Thyroid gland (tissue), 4 donors: ENCODE measurements at regions not wholly inside any gene's neighbourhood (a gene's known extent, or its start where the extent isn't known, plus 50 kb on each side); places are given as distances from the start of the nearest gene placed in this dataset.
"Not testable (repeated sequence)": the region's sequence is repeated elsewhere in the genome, so short reads cannot be mapped to it uniquely, and the experiment has no call there.

Experiments used
- DNase-seq, 2 donors: peaks; one replicate each; pipeline ENCODE4 v3.0.0-alpha.2; 2019
- H3K27ac ChIP-seq, 3 donors: fragments of 200-600 bp; sonication (generic); 1 replicate in 2 of 3; 2 replicates in 1 of 3; pipeline ENCODE4 v1.5.1; 2016 to 2019; ENCODE audit warnings: mild to moderate bottlenecking in 1 of 3, moderate library complexity in 1 of 3
- H3K27me3 ChIP-seq: fragments of 200-600 bp; sonication (generic); one replicate; pipeline ENCODE4 v1.5.1; 2019
- H3K36me3 ChIP-seq, 2 donors: fragments of 200-600 bp; sonication (generic); one replicate each; pipeline ENCODE4 v1.5.1; 2016 to 2019
- H3K4me1 ChIP-seq, 2 donors: fragments of 200-600 bp; sonication (generic); one replicate each; pipeline ENCODE4 v1.5.1; 2017 to 2019
- H3K4me3 ChIP-seq, 3 donors: fragments of 200-600 bp; sonication (generic); replicated peaks in 1 of 3; 1 replicate in 2 of 3; 2 replicates in 1 of 3; pipeline ENCODE4 v1.5.1; 2016; ENCODE audit warnings: mild to moderate bottlenecking in 1 of 3
- H3K9me3 ChIP-seq: fragments of 200-600 bp; sonication (generic); one replicate; pipeline ENCODE4 v1.5.1; 2017
- POLR2A ChIP-seq, 2 donors: fragments of 450-650 bp; IDR thresholded peaks; one replicate each; pipeline ENCODE4 v1.6.1; 2017; ENCODE audit warnings: antibody characterized with exemption in 2 of 2, mild to moderate bottlenecking in 2 of 2, moderate library complexity in 1 of 2
- WGBS, 2 donors: methylation state at CpG; one replicate each; pipeline ENCODE4 v1.1.5; 2017; 5-methylcytosine and 5-hydroxymethylcytosine counted together
- intact Hi-C: fragments of 100-400 bp; cut with DNase I; formaldehyde crosslinking; loops from one replicate; pipeline ENCODE4 v1.15.1; 2023
- TF ChIP-seq, protein P1 (sequence below), 6 experiments: fragments of 200-600 bp in 3 of 6; fragments of 450-650 bp in 3 of 6; sonication (generic) in 3 of 6; IDR thresholded peaks; one replicate each; pipeline ENCODE4 v1.5.1; 2016 to 2019; ENCODE audit warnings: antibody characterized with exemption in 6 of 6, mild to moderate bottlenecking in 2 of 6, inconsistent platforms in 1 of 6, moderate library complexity in 1 of 6

DNA sequence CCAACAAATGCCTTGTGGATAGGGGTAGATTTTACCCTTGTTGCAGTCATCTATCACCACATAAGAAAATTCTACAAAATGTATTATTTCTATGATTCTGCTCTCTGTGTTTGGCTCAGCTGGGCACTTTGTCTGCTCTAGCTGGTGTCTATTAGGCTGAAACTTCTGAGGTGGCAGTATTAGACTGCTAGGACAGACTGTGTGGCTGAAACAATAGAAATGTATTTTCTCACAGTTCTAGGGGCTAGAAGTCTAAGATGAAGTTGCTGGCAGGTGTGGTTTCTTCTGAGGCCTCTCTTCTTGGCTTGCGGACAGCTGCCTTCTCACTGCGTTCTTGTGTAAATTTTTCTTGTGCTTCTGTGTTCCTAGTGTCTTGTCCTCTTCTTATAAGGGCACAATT lies 1139.6 kb upstream of the LRRTM3 start:
- no peaks in the 10 kb centered on the region for H3K4me1 ChIP-seq
- no peak overlapping the region for H3K4me3 ChIP-seq
- no peaks in the 10 kb centered on the region for H3K36me3 ChIP-seq
- H3K27ac ChIP-seq, result no peak overlapping the region
- intact Hi-C loops, result no loop called here
- no peaks in the 10 kb centered on the region for H3K27me3 ChIP-seq
- H3K9me3 ChIP-seq, result no peaks in the 10 kb centered on the region
- TF ChIP-seq, protein P1, sequence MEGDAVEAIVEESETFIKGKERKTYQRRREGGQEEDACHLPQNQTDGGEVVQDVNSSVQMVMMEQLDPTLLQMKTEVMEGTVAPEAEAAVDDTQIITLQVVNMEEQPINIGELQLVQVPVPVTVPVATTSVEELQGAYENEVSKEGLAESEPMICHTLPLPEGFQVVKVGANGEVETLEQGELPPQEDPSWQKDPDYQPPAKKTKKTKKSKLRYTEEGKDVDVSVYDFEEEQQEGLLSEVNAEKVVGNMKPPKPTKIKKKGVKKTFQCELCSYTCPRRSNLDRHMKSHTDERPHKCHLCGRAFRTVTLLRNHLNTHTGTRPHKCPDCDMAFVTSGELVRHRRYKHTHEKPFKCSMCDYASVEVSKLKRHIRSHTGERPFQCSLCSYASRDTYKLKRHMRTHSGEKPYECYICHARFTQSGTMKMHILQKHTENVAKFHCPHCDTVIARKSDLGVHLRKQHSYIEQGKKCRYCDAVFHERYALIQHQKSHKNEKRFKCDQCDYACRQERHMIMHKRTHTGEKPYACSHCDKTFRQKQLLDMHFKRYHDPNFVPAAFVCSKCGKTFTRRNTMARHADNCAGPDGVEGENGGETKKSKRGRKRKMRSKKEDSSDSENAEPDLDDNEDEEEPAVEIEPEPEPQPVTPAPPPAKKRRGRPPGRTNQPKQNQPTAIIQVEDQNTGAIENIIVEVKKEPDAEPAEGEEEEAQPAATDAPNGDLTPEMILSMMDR (IDR thresholded peaks at IDR 0.05), result no peak
- TF ChIP-seq POLR2A (IDR thresholded peaks at IDR 0.05), result no peak
- no peak for DNase-seq
- WGBS, 2 donors, result 99% methylated on average over 2 of the region's 2 CpGs

DNA sequence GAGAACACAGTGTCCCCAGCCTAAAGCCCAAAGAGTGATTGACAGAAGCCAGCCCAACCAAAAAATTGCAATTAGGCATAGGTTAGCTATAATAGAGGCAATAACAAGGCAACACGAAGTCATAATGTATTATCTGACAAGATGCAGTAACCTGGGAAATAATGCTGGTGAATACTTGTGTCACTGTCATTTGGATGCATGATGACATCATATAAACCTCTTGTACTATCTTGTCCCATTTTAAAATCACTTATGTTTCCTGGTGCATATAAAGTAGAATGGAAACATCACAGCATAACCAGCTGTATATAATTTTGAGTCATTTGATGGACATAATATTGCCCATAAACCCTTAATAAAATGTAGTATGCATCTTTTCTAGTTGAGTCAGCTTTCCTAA lies 1138.3 kb upstream of the LRRTM3 start:
- no peaks in the 10 kb centered on the region for H3K4me1 ChIP-seq
- H3K27ac ChIP-seq, result no peak overlapping the region
- DNase-seq, result no peak
- intact Hi-C loops, result no loop called here
- no peaks in the 10 kb centered on the region for H3K36me3 ChIP-seq
- no peaks in the 10 kb centered on the region for H3K9me3 ChIP-seq
- H3K4me3 ChIP-seq, result no peak overlapping the region
- WGBS, 2 donors, result 74 to 83% methylated on average over 1 of the region's 1 CpG
- TF ChIP-seq, protein P1 (IDR thresholded peaks at IDR 0.05), result no peak
- TF ChIP-seq POLR2A (IDR thresholded peaks at IDR 0.05), result no peak
- H3K27me3 ChIP-seq, result no peaks in the 10 kb centered on the region

DNA sequence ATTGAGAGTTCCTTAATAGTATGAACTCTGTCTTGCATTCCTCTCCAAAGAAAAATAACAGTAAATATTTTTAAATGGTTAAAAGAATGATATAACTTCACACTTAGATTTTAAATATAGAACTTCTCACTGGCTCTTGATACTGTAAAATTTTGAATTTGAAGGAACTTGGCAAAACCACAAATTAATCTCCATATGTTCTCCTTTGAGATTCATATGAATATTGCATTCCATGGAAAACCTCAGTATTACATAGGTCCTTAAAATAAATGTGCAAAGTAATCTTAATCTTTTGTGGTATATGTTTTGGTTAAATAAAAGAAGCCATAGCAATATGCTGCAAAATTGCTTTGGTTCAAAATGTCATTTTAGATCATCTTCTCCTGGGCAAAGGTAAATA lies 1137.6 kb upstream of the LRRTM3 start:
- Histone ChIP-seq H3K27me3 (no peaks in the 10 kb centered on the region), H3K36me3 (no peaks in the 10 kb centered on the region), H3K4me1 (no peaks in the 10 kb centered on the region), H3K27ac (no peak overlapping the region), H3K4me3 (no peak overlapping the region), H3K9me3 (no peaks in the 10 kb centered on the region)
- intact Hi-C loops, result no loop called here
- TF ChIP-seq, protein P1 (IDR thresholded peaks at IDR 0.05), result no peak
- no peak for TF ChIP-seq POLR2A (IDR thresholded peaks at IDR 0.05)
- DNase-seq, result no peak

DNA sequence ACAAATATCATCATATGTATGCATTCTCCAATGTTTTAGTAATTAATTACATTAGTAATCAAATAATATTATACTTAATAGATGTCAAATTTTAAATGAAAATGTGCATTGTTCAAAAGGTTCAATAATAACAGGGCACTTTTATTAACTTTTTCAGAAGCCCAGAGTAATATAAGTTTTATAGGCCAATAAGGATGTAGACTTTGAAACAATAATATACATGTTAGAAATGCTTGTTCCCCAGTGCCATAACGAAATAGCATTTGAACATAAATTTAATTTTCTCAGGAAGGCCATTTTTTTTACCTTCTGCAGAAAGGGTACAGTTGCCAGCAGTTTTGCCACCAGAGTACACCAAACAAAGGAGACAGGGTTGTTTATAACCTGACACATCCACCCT lies 1133.9 kb upstream of the LRRTM3 start:
- H3K9me3 ChIP-seq, result no peaks in the 10 kb centered on the region
- no peaks in the 10 kb centered on the region for H3K27me3 ChIP-seq
- TF ChIP-seq POLR2A (IDR thresholded peaks at IDR 0.05), result no peak
- TF ChIP-seq, protein P1 (IDR thresholded peaks at IDR 0.05), result no peak
- no peak overlapping the region for H3K27ac ChIP-seq
- no peaks in the 10 kb centered on the region for H3K4me1 ChIP-seq
- 87 to 90% methylated on average over 1 of the region's 1 CpG for WGBS, 2 donors
- intact Hi-C loops, result no loop called here
- DNase-seq, result no peak
- H3K36me3 ChIP-seq, result no peaks in the 10 kb centered on the region
- no peak overlapping the region for H3K4me3 ChIP-seq

DNA sequence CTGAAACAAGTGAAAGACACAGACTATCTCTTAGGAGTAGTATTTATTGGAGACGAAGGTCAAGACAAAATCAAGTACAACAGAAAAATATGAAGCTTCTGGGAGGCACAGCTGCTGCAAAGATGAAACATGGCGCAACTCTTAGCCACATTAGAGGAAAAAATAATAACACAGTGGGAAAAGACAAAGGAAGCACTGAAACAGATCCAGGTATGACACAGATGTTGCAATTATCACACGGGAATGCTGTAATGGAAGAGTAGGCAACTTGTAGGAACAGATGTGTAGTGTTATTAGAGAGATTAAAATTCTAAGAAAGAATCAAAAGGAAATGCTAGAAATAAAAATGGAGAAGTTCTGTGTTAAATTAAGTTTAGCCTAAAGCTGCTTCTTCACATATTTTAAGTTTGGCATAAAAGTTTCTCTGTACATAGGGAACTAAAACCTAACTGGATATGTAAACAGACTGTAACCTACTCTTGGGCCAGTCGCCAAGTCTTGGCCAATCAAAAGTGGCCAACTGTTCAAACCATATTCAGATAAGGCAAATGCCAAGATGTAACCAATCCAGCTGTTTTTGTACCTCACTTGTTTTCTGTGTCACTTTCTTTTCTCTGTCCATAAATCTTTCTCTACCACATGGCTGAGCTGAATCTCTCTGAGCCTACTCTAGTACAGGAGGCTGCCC lies 1132.0 kb upstream of the LRRTM3 start:
- no peaks in the 10 kb centered on the region for H3K36me3 ChIP-seq
- no peak overlapping the region for H3K4me3 ChIP-seq
- intact Hi-C loops, result no loop called here
- DNase-seq, result no peak
- H3K27ac ChIP-seq, result no peak overlapping the region
- no peaks in the 10 kb centered on the region for H3K4me1 ChIP-seq
- no peaks in the 10 kb centered on the region for H3K9me3 ChIP-seq
- H3K27me3 ChIP-seq, result no peaks in the 10 kb centered on the region
- TF ChIP-seq POLR2A (IDR thresholded peaks at IDR 0.05), result no peak
- TF ChIP-seq, protein P1 (IDR thresholded peaks at IDR 0.05), result no peak
- 87 to 89% methylated on average over 4 of the region's 4 CpGs for WGBS, 2 donors

DNA sequence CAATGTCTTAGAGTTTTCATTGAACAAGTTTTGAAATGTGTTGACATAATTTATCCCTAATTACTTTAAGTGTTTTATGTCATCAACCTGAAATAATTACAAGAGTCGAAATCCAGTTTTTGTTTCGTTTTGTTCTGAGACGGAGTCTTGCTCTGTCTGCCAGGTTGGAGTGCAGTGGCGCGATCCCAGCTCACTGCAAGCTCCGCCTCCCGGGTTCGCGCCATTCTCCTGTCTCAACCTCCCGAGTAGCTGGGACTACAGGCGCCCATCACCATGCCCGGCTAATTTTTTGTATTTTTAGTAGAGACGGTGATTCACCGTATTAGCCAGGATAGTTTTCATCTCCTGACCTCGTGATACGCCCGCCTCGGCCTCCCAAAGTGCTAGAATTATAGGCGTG lies 1131.0 kb upstream of the LRRTM3 start:
- H3K27me3 ChIP-seq, H3K27ac ChIP-seq, H3K36me3 ChIP-seq, H3K4me1 ChIP-seq, DNase-seq, H3K4me3 ChIP-seq, H3K9me3 ChIP-seq, intact Hi-C loops: not testable (repeated sequence)
- 97% methylated on average over 19 of the region's 19 CpGs for WGBS, 2 donors
